ELR (cell line): ENCODE measurements at regions not wholly inside any gene's neighbourhood (a gene's known extent, or its start where the extent isn't known, plus 50 kb on each side); places are given as distances from the start of the nearest gene placed in this dataset.
A peak's percentile ranks its signal among the peaks of the same experiment; 100 is the strongest.

Experiments used
- DNase-seq: peaks from one replicate; pipeline ENCODE4 v3.0.0-alpha.2; 2015; ENCODE audit warnings: low read depth

- DNase-seq: no peak
Observed at GRCh38 chr7:155181768-155182167, 111.6 kb downstream of the HTR5A start.

GRCh38 chr7:155182406-155182970 is 112.4 kb downstream of the HTR5A start:
- DNase-seq: no peak

GRCh38 chr7:155183655-155184054 is 113.5 kb downstream of the HTR5A start:
- no peak for DNase-seq

GRCh38 chr7:155184923-155185322 is 112.8 kb upstream of the INSIG1 start:
- no peak for DNase-seq

GRCh38 chr7:155187061-155187785 is 110.5 kb upstream of the INSIG1 start:
- no peak for DNase-seq

DNA sequence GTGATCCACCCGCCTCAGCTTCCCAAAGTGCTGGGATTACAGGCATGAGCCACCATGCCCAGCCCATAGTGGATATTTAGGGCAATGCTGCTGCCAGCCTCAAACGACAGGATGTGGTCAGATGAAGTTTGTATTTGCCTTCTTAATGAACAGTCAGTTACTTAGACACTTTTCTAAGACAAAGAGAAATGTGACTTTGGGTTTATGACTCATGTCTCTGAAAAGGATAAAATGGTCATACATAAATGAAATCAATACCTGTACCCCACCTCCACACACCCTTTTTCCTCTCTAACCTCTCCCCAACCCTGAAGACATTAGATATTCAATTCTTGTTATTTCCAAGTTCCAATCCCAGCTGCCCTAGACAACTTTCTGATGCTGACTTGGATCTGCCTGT is 109.3 kb upstream of the INSIG1 start:
- peak; percentile 29 for DNase-seq

GRCh38 chr7:155188821-155189581 is 108.7 kb upstream of the INSIG1 start:
- peak; percentile 40 for DNase-seq

GRCh38 chr7:155189590-155189989 is 108.1 kb upstream of the INSIG1 start:
- peak; percentile 14 for DNase-seq

GRCh38 chr7:155190688-155191087 is 107.0 kb upstream of the INSIG1 start:
- DNase-seq: peak; percentile 56

- no peak for DNase-seq
Observed at GRCh38 chr7:155191137-155191536, 106.5 kb upstream of the INSIG1 start.

DNA sequence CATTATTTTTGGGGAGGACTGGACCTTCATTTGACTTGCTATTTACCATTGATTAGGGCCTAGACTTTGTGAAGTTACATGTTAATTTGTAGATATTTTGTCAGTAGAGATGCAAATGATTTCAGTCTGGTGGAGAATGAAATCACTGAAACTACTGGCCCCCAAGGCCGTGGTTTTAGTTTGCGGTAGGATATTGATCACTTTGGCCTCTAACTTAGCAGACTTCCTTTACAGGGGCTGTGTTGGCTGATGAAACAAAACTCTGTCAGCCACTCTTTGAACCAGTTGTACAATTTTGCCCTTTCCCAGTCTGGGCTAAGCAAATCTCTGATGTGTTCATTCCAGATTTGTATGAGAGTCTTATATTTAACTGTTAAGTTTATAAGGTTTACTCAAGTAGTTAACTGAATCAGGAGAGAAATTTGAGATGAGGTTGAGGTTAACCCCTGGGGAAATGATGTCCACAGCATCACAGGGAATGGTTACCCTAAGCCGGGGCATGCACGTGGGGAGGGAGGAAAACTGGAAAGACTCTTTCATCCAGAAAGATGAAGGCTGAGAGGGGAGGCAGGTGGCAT is 105.7 kb upstream of the INSIG1 start:
- DNase-seq: no peak

- no peak for DNase-seq
Observed at GRCh38 chr7:155192961-155193640, 104.6 kb upstream of the INSIG1 start.

DNA sequence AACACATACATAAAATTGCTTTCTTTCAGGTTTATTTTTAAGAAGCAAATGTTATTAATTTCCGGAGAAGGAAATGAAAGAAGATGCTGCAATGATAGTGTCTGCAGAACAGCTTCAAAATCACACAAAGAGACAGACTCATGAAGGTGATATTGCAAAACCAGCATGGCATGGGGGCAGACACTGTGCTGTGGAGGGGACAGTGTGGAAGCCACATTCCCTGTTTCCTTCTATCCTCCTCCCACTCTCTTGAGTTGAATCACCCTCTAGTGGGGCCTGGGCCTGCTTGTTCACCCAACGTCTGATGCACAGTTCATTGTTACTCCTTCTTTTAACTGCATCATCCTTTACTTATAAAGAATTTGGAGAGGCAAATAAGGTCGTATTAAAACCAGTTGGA is 104.0 kb upstream of the INSIG1 start:
- DNase-seq: no peak

GRCh38 chr7:155194382-155195140 is 103.1 kb upstream of the INSIG1 start:
- no peak for DNase-seq

- DNase-seq: no peak
Observed at GRCh38 chr7:155195939-155196523, 101.6 kb upstream of the INSIG1 start.

- DNase-seq: no peak
Observed at GRCh38 chr7:155198196-155198892, 99.3 kb upstream of the INSIG1 start.

DNA sequence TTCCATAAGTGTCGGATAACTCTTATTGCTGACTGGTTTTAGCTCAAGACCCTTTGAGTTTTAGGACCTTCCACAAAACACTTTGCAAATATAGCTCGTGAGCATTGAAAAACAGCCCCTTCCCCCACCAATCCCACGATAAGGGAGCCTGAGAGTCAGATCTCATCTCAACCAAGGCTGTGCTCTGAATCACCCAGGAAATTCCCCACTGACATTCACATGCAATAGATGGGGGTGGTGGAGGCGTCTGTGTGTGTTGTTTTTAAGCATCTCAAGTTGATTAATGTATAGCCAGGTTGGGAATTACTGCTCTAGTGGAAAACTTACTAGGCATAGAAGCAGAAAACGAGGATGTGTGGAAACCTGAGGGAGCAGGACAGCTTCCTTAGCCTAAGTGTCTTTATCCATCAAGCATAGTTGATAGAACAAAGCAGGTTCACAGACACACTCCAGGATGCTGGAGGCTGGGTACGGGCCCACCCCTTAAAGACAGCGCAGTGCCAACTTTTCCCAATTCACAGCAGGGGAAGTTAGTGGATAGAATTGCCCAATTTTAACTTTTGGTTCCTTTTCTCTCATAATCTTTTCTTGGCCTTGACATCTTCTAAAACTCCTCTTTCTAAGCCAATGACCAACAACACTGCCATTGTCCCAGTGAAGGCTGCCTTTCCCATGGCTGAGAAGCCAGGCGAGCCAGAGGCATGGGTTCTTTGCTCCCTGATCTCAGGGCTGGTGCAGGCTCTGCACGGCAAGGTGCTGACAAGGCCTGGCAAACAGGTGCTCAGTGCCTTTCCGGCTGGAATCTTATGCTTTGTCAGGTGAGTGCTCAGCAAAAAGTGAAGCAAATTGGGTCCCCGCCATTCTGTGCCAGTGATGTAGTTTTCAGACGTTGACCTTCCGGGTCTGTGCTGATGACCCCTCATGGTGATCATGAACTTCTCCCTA is 98.5 kb upstream of the INSIG1 start:
- DNase-seq: peak; percentile 86

GRCh38 chr7:155201325-155202087 is 96.2 kb upstream of the INSIG1 start:
- no peak for DNase-seq
